ENCODE measurements at regions not wholly inside any gene's neighbourhood (a gene's known extent, or its start where the extent isn't known, plus 50 kb on each side); places are given as distances from the start of the nearest gene placed in this dataset.
A peak's percentile ranks its signal among the peaks of the same experiment; 100 is the strongest.

DNA sequence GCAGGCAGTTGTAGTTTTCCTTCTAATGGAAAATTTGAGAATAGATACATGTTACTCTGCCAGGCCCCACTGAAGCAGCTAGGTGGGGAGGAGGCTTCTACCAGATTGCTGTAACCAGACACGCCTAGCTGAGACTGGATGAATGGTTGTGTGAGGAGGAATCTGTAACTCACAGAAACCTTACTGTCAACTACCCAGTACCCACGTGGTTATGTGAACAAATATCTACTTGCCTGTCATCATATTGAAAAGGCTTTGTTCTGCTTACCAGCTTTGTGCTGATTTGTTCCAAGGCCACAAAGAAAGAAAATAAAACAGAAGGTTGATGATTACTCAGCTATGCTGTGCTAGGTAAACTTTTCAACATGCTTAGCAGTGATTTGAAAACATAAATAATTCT, 167.2 kb downstream of the CAPZA3 start:
- Histone ChIP-seq H3K79me2 (ENCODE audit: control insufficient read depth in 1 of 2, insufficient read depth in 2 of 2, low read length in 2 of 2) (no peaks in the 10 kb centered on the region), H3K79me1 (ENCODE audit: low read depth, low read length) (no peaks in the 10 kb centered on the region), H3K27ac (ENCODE audit: low read depth, low read length) (no peak overlapping the region), H3K4me1 (replicated peaks in 1 of 4; ENCODE audit: control insufficient read depth in 3 of 4, insufficient read depth in 4 of 4, low read length in 3 of 4) (no peaks in the 10 kb centered on the region), H2BK12ac (ENCODE audit: low read depth, low read length) (no peak overlapping the region), H3K56ac (replicated peaks; ENCODE audit: insufficient read length, low read depth, low read length) (no peak overlapping the region), H3K18ac (ENCODE audit: extremely low read depth, low read length) (no peak overlapping the region), H3K9ac (replicated peaks in 1 of 4; ENCODE audit: extremely low read depth in 1 of 4, low read depth in 3 of 4, low read length in 3 of 4) (no peak overlapping the region), H4K8ac (ENCODE audit: extremely low read depth, insufficient read depth, low read length) (no peak overlapping the region), H4K20me1 (replicated peaks in 1 of 2; ENCODE audit: control insufficient read depth in 1 of 2, insufficient read depth in 2 of 2, low read length in 2 of 2) (no peaks in the 10 kb centered on the region), H2BK15ac (ENCODE audit: low read length) (no peak overlapping the region), H3K4me3 (ENCODE audit: extremely low read depth in 1 of 4, insufficient read depth in 2 of 4, low read depth in 3 of 4, low read length in 4 of 4) (no peak overlapping the region), H2BK120ac (replicated peaks; ENCODE audit: low read depth, low read length) (no peak overlapping the region), H4K5ac (ENCODE audit: insufficient read length, low read depth, low read length) (no peak overlapping the region), H3K36me3 (ENCODE audit: control insufficient read depth in 2 of 4, insufficient read depth in 4 of 4, low read length in 3 of 4) (no peaks in the 10 kb centered on the region), H2AFZ (ENCODE audit: low read length) (no peak overlapping the region), H4K91ac (replicated peaks; ENCODE audit: insufficient read length, low read length) (no peak overlapping the region), H2BK5ac (ENCODE audit: low read depth, low read length) (no peak overlapping the region), H2AK5ac (ENCODE audit: low read depth, low read length) (no peak overlapping the region), H3K27me3 (replicated peaks in 1 of 4; ENCODE audit: control insufficient read depth in 3 of 4, extremely low read depth in 1 of 4, insufficient read depth in 3 of 4, low read length in 3 of 4) (no peaks in the 10 kb centered on the region; a peak in 1 of 7 replicates), H3K4ac (replicated peaks; ENCODE audit: insufficient read length, low read depth, low read length) (no peak overlapping the region), H3K9me3 (ENCODE audit: insufficient read depth in 2 of 2, low read depth in 1 of 2, low read length in 1 of 2) (no peaks in the 10 kb centered on the region), H3K23me2 (ENCODE audit: low read depth, low read length) (no peaks in the 10 kb centered on the region), H3K4me2 (ENCODE audit: insufficient read depth in 1 of 2, low read depth in 2 of 2, low read length in 2 of 2) (no peak overlapping the region), H2BK20ac (ENCODE audit: low read length) (no peak overlapping the region), H3K23ac (ENCODE audit: insufficient read length) (no peak overlapping the region), H3K14ac (ENCODE audit: insufficient read length) (peak overlapping the region; percentile 67)
- CTCF ChIA-PET (ENCODE audit: partially characterized antibody) = interaction anchor here (1.6 kb wide), 1 partner anchor 47 kb away, joined by 3 read pairs; no protein-coding TSS in a partner anchor
- POLR2A ChIA-PET (ENCODE audit: partially characterized antibody) = interaction anchor here (1.1 kb wide), 1 partner anchor 9 kb away, joined by 4 read pairs; no protein-coding TSS in a partner anchor
- DNase-seq (ENCODE audit: low read depth in 1 of 2, low spot score in 2 of 2) (no peak), FAIRE-seq (no peak)
- 74% methylated on average over 2 of the region's 2 CpGs; no CpG with 5 or more reads in 1 of the 2 experiments for WGBS, 2 experiments (ENCODE audit: extremely low coverage in 1 of 2, insufficient coverage in 1 of 2, insufficient read length in 1 of 2, insufficient replicate concordance in 2 of 2, low coverage in 1 of 2, low lambda C conversion rate in 2 of 2, missing lambda C conversion rate in 1 of 2)
- TF ChIP-seq ASH2L (IDR thresholded peaks at IDR 0.05; ENCODE audit: low read length) = no peak
- no peak for TF ChIP-seq EP300 (IDR thresholded peaks at IDR 0.05; ENCODE audit: borderline replicate concordance in 1 of 2, low read depth in 2 of 2, low read length in 2 of 2)
- no peak for TF ChIP-seq CTBP2 (IDR thresholded peaks at IDR 0.05; ENCODE audit: borderline replicate concordance, insufficient read depth, insufficient read length, low read length)
- TF ChIP-seq, protein P1, sequence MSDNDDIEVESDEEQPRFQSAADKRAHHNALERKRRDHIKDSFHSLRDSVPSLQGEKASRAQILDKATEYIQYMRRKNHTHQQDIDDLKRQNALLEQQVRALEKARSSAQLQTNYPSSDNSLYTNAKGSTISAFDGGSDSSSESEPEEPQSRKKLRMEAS (IDR thresholded peaks at IDR 0.05) = no peak
- no peak for TF ChIP-seq KDM4A (IDR thresholded peaks at IDR 0.05; ENCODE audit: low read depth, low read length, severe bottlenecking)
- TF ChIP-seq RNF2 (IDR thresholded peaks at IDR 0.05; ENCODE audit: borderline replicate concordance, low read depth, low read length, missing control alignments, poor library complexity, severe bottlenecking) = no peak
- TF ChIP-seq FOSL1 (IDR thresholded peaks at IDR 0.05; ENCODE audit: insufficient read depth, low read depth, low read length) = no peak
- no peak for TF ChIP-seq BACH1 (IDR thresholded peaks at IDR 0.05; ENCODE audit: low read length)

Data from H1 (cell line).